GM06990 (cell line): ENCODE measurements at regions not wholly inside any gene's neighbourhood (a gene's known extent, or its start where the extent isn't known, plus 50 kb on each side); places are given as distances from the start of the nearest gene placed in this dataset.

Experiments used
- DNase-seq: peaks from one replicate; pipeline ENCODE4 v3.0.0-alpha.2; 2011; ENCODE audit not compliant: insufficient read length; ENCODE audit errors: extremely low read depth
- H3K27me3 ChIP-seq: replicated peaks from 2 replicates; pipeline ENCODE4 v1.6.0; 2011; ENCODE audit warnings: low read length; ENCODE audit not compliant: control insufficient read depth, insufficient read depth
- H3K36me3 ChIP-seq: 2 replicates; pipeline ENCODE4 v1.5.1; 2011; ENCODE audit warnings: low read length; ENCODE audit not compliant: control insufficient read depth, insufficient read depth
- H3K4me3 ChIP-seq: replicated peaks from 2 replicates; pipeline ENCODE4 v1.5.1; 2011; ENCODE audit warnings: low read depth, mild to moderate bottlenecking, control low read depth, low read length
- TF ChIP-seq, protein P1 (sequence below): IDR thresholded peaks from 2 replicates; pipeline ENCODE4 v1.5.1; 2011; ENCODE audit warnings: low read length, control low read depth, mild to moderate bottlenecking, inconsistent platforms; ENCODE audit not compliant: insufficient read depth, poor library complexity, severe bottlenecking

DNA sequence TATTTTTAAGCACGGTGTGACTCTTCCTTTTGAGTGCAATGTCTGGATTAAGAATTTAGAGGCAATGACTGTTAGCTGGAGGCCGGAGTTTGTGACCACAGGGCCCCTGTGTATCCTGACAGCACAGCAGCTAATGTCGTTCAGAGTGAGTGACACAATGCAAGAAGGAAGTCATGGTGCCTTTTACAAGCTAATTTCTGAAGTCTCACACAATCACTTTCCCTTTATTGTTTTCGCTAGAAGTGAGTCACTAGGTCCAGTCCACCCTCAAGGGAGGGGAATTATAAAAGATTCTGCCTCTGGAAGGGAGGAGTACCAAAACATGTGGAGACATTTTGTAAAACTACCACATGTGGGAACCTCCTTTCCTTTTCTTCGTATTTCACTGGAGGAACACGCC, 185.5 kb upstream of the FGF10 start:
- Histone ChIP-seq H3K36me3 (no peaks in the 10 kb centered on the region), H3K27me3 (no peaks in the 10 kb centered on the region), H3K4me3 (no peak overlapping the region)
- TF ChIP-seq, protein P1, sequence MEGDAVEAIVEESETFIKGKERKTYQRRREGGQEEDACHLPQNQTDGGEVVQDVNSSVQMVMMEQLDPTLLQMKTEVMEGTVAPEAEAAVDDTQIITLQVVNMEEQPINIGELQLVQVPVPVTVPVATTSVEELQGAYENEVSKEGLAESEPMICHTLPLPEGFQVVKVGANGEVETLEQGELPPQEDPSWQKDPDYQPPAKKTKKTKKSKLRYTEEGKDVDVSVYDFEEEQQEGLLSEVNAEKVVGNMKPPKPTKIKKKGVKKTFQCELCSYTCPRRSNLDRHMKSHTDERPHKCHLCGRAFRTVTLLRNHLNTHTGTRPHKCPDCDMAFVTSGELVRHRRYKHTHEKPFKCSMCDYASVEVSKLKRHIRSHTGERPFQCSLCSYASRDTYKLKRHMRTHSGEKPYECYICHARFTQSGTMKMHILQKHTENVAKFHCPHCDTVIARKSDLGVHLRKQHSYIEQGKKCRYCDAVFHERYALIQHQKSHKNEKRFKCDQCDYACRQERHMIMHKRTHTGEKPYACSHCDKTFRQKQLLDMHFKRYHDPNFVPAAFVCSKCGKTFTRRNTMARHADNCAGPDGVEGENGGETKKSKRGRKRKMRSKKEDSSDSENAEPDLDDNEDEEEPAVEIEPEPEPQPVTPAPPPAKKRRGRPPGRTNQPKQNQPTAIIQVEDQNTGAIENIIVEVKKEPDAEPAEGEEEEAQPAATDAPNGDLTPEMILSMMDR = no peak
- DNase-seq = no peak

DNA sequence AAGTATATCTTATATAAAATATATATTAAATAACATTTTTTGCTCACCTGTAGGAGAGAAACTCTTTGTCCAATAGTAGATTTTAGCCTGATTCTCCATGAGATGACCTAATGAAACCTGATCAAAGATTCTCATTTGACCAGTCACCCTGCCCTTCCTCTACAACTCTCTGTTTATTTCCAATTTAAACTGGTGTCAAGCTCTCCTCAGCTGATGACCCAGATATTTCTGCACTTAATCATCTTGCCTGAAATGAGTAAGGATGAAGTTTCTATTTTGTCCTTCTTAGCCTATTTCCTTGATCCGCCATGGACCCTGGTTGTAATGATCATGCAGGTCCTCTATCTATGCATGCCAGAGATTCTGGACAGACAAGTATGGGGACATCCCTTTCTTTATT, 179.3 kb upstream of the FGF10 start:
- TF ChIP-seq, protein P1 = no peak
- Histone ChIP-seq H3K4me3 (no peak overlapping the region), H3K27me3 (no peaks in the 10 kb centered on the region), H3K36me3 (no peaks in the 10 kb centered on the region)
- DNase-seq = no peak

DNA sequence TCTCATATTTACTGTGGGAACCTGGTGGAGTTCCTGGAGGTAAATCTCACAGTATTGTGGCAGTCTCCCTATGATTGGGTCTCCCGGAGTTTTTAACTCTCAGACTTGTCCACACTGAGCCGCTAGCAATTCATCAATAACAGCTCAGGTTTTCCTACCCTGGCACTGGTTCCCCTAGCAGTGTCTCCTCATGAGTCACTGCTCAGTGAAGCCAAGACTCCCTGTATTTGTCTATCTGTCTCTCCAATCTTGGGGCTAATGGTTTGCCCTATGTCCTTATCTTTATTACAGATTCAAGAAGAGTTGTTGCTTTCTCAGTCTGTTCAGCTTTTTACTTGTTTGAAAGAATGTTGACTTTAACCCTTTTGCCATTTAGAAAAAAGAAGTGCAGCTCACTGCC, 176.7 kb upstream of the FGF10 start:
- no peaks in the 10 kb centered on the region for H3K27me3 ChIP-seq
- H3K36me3 ChIP-seq = no peaks in the 10 kb centered on the region
- no peak overlapping the region for H3K4me3 ChIP-seq
- TF ChIP-seq, protein P1 = no peak
- DNase-seq = no peak

DNA sequence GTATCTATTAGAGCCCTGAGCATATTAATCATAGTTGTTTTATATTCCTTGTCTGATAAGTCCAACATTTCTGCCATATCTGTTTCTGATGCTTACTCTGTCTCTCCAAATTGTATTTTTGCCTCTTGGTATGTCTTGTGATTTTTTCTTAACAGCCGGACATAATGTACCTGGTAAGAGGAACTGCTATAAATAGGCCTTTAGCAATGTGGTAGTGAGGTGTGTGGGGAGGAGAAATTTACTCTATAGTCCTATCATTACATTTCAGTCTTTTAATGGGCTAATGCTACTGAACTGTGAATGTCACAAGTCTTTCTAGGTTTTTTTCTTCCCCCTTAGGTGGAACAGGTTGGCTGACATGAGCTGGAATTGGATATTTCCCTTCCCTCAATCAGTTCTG, 176.1 kb upstream of the FGF10 start:
- DNase-seq = no peak
- Histone ChIP-seq H3K27me3 (no peaks in the 10 kb centered on the region), H3K4me3 (no peak overlapping the region), H3K36me3 (no peaks in the 10 kb centered on the region)
- TF ChIP-seq, protein P1 = no peak

DNA sequence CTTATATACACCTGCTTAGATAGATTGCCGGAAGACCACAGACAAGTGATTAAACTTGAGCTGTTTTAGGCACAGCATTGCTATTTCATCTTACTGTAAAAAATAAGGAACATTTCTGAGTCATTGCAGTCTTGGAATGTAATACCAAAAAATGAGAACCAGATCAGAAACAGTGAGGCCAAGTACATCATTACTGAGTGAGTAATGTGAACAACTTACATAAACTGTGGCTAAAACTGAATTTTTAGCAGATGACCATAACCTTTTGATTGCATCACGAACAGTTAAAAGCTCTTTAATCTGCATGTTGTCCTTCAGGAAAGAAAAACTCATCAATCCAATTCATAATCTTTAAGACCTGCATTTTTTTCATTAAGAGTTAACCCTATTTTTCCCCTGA, 157.1 kb upstream of the FGF10 start:
- H3K27me3 ChIP-seq = no peaks in the 10 kb centered on the region
- no peak overlapping the region for H3K4me3 ChIP-seq
- H3K36me3 ChIP-seq = no peaks in the 10 kb centered on the region
- TF ChIP-seq, protein P1 = no peak
- DNase-seq = no peak

DNA sequence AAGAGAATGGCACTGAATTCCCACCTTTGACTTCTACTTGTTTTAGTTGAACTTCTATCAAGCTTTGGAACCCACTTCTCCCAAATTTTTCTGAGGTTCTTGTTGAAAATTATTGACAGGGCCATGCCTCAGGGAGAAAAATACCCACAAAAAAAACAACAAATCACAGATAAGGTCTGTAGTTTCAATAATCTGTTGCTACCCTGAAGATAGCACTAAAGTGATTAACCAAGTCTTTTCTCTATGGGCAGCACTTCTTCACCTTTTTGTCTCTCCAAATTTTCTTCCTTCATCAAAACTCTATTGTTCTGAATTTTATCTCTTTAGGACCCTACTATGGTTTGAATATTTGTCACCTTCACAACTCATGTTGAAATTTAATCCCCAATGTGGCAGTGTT, 154.3 kb upstream of the FGF10 start:
- Histone ChIP-seq H3K36me3 (no peaks in the 10 kb centered on the region), H3K4me3 (no peak overlapping the region), H3K27me3 (no peaks in the 10 kb centered on the region)
- TF ChIP-seq, protein P1 = no peak
- DNase-seq = no peak
